ENCODE measurements at regions not wholly inside any gene's neighbourhood (a gene's known extent, or its start where the extent isn't known, plus 50 kb on each side); places are given as distances from the start of the nearest gene placed in this dataset.

DNA sequence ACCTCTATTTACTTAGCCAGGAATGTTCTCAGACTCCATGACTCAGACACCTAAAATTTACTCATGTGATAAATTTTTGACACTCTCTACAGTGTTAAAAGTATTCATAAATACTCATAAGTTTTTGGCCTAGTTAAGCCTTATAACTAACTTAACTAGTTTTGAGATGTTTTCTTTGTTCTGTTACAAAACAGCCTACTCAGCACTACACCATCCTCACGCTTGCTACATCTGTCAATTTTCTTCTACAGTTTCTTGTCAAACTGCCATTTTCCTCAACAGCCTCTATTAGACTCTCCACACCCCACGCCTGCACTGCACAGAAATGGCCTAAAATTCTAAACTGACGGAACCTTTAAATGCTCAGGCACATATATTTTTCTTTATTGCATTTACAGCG lies 195.5 kb downstream of the ANXA1 start:
- TF ChIP-seq FOS (IDR thresholded peaks at IDR 0.05; ENCODE audit: borderline replicate concordance, insufficient read depth, low read length) (no peak), POLR2A (IDR thresholded peaks at IDR 0.05; ENCODE audit: low read depth, low read length) (no peak), CTCF (IDR thresholded peaks at IDR 0.05; ENCODE audit: extremely low read depth in 1 of 2, insufficient read depth in 1 of 2, low read depth in 1 of 2, low read length in 2 of 2) (no peak), POLR2AphosphoS5 (IDR thresholded peaks at IDR 0.05; ENCODE audit: insufficient read depth, low read depth, low read length) (no peak), MYC (IDR thresholded peaks at IDR 0.05; ENCODE audit: low read depth, low read length) (no peak), EZH2 (IDR thresholded peaks at IDR 0.05; ENCODE audit: borderline replicate concordance, low read depth, low read length, severe bottlenecking) (no peak), JUN (IDR thresholded peaks at IDR 0.05; ENCODE audit: borderline replicate concordance, insufficient read depth, insufficient read length, low read depth) (no peak)
- TF ChIP-seq, protein P1, sequence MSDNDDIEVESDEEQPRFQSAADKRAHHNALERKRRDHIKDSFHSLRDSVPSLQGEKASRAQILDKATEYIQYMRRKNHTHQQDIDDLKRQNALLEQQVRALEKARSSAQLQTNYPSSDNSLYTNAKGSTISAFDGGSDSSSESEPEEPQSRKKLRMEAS (IDR thresholded peaks at IDR 0.05; ENCODE audit: insufficient read depth, insufficient read length) = no peak

Data from endothelial cell of umbilical vein (primary cell).